WTC11 (cell line): ENCODE measurements at regions not wholly inside any gene's neighbourhood (a gene's known extent, or its start where the extent isn't known, plus 50 kb on each side); places are given as distances from the start of the nearest gene placed in this dataset.

ENCODE experiments used
- ATAC-seq: fragments of 200-7000 bp; cut with Tn5 transposase; 2 replicates; pipeline ENCODE4 v1.10.0; 2021; ENCODE audit warnings: mild to moderate bottlenecking, moderate library complexity
- CTCF ChIA-PET: fragments of 300-600 bp; sonication (Branson Sonifier 250); formaldehyde crosslinking; loops from one replicate; lab custom pipeline; 2021; ENCODE audit warnings: antibody characterized with exemption; lab: Charles Lee
- POLR2A ChIA-PET: fragments of 350-600 bp; sonication (Branson Sonifier 250); formaldehyde crosslinking; loops from one replicate; lab custom pipeline; 2021; ENCODE audit warnings: antibody characterized with exemption; lab: Charles Lee
- DNase-seq: peaks from one replicate; pipeline ENCODE4 v3.0.0; 2021; ENCODE audit warnings: low spot score
- H3K27ac Mint-ChIP-seq: 2 replicates; pipeline ENCODE4 v1.8.0; 2021; ENCODE audit warnings: mixed read lengths
- H3K27me3 Mint-ChIP-seq: 2 replicates; pipeline ENCODE4 v1.8.0; 2021; ENCODE audit warnings: low read depth, mild to moderate bottlenecking, moderate library complexity, mixed read lengths
- H3K36me3 Mint-ChIP-seq: 2 replicates; pipeline ENCODE4 v1.8.0; 2021; ENCODE audit warnings: mixed read lengths
- H3K4me1 Mint-ChIP-seq: 2 replicates; pipeline ENCODE4 v1.8.0; 2022; ENCODE audit warnings: mixed read lengths
- H3K4me3 Mint-ChIP-seq: 2 replicates; pipeline ENCODE4 v1.8.0; 2021; ENCODE audit warnings: mild to moderate bottlenecking, moderate library complexity, mixed read lengths
- H3K9me3 Mint-ChIP-seq: 2 replicates; pipeline ENCODE4 v1.8.0; 2021; ENCODE audit warnings: mixed read lengths
- EMX1 ChIP-seq: fragments of 250-450 bp; sonication (Bioruptor Pico); IDR thresholded peaks from 2 replicates; pipeline ENCODE4 v1.8.0; 2021; ENCODE audit warnings: mild to moderate bottlenecking
- FOXK1 ChIP-seq: sonication (generic); formaldehyde crosslinking; IDR thresholded peaks from 2 replicates; pipeline ENCODE4 v1.8.0; 2022; ENCODE audit warnings: mild to moderate bottlenecking, moderate library complexity, missing genetic modification reagents
- FOXP1 ChIP-seq: sonication (generic); formaldehyde crosslinking; IDR thresholded peaks from 2 replicates; pipeline ENCODE4 v1.8.0; 2022; ENCODE audit warnings: missing genetic modification reagents, mild to moderate bottlenecking, moderate library complexity, borderline replicate concordance
- HMGA2 ChIP-seq: fragments of 250-450 bp; sonication (Bioruptor Pico); IDR thresholded peaks from 2 replicates; pipeline ENCODE4 v1.4.0; 2021; ENCODE audit warnings: mild to moderate bottlenecking, moderate library complexity
- MYBL2 ChIP-seq: sonication (generic); formaldehyde crosslinking; IDR thresholded peaks from 2 replicates; pipeline ENCODE4 v1.8.1; 2023; ENCODE audit warnings: mild to moderate bottlenecking, moderate library complexity, missing genetic modification reagents
- OVOL2 ChIP-seq: fragments of 250-450 bp; sonication (Bioruptor Pico); IDR thresholded peaks from 2 replicates; pipeline ENCODE4 v1.9.0; 2021; ENCODE audit warnings: mild to moderate bottlenecking, borderline replicate concordance
- PRRX2 ChIP-seq: fragments of 250-450 bp; sonication (Bioruptor Pico); IDR thresholded peaks from 2 replicates; pipeline ENCODE4 v1.8.0; 2021; ENCODE audit warnings: mild to moderate bottlenecking
- SMAD4 ChIP-seq: sonication (generic); formaldehyde crosslinking; IDR thresholded peaks from 2 replicates; pipeline ENCODE4 v1.8.0; 2022; ENCODE audit warnings: mild to moderate bottlenecking, missing genetic modification reagents
- SP1 ChIP-seq: sonication (generic); formaldehyde crosslinking; conservative IDR thresholded peaks from 2 replicates; pipeline ENCODE4 v1.8.1; 2022; ENCODE audit warnings: missing genetic modification reagents
- ZBTB21 ChIP-seq: sonication (generic); formaldehyde crosslinking; IDR thresholded peaks from 2 replicates; pipeline ENCODE4 v1.8.1; 2023; ENCODE audit warnings: mild to moderate bottlenecking, missing genetic modification reagents, borderline replicate concordance
- ZNF317 ChIP-seq: sonication (generic); formaldehyde crosslinking; IDR thresholded peaks from 2 replicates; pipeline ENCODE4 v1.8.1; 2023; ENCODE audit warnings: low read depth, mild to moderate bottlenecking, moderate library complexity, missing genetic modification reagents, borderline replicate concordance
- ZNF416 ChIP-seq: fragments of 250-450 bp; sonication (Bioruptor Pico); IDR thresholded peaks from 2 replicates; pipeline ENCODE4 v1.9.0; 2021; ENCODE audit warnings: mild to moderate bottlenecking, inconsistent platforms
- ZNF423 ChIP-seq: fragments of 250-450 bp; sonication (Bioruptor Pico); IDR thresholded peaks from 2 replicates; pipeline ENCODE4 v2.1.2; 2022; ENCODE audit warnings: mild to moderate bottlenecking, moderate library complexity
- ZNF512 ChIP-seq: sonication (generic); formaldehyde crosslinking; IDR thresholded peaks from 2 replicates; pipeline ENCODE4 v1.8.1; 2022; ENCODE audit warnings: missing genetic modification reagents, borderline replicate concordance
- TF ChIP-seq, protein P1 (sequence below): sonication (generic); formaldehyde crosslinking; conservative IDR thresholded peaks from 2 replicates; pipeline ENCODE4 v1.8.1; 2023; ENCODE audit warnings: mild to moderate bottlenecking, low read depth, missing genetic modification reagents, moderate library complexity
- TF ChIP-seq, protein P2 (sequence below): sonication (generic); formaldehyde crosslinking; IDR thresholded peaks from 2 replicates; pipeline ENCODE4 v1.8.0; 2023; ENCODE audit warnings: missing genetic modification reagents, mild to moderate bottlenecking, borderline replicate concordance

GRCh38 chr14:41957459-41957858 lies 350.8 kb downstream of the LRFN5 start:
- Mint-ChIP-seq H3K36me3 (no peaks in the 10 kb centered on the region), H3K4me1 (no peaks in the 10 kb centered on the region), H3K27me3 (no peaks in the 10 kb centered on the region), H3K27ac (no peak overlapping the region), H3K4me3 (no peak overlapping the region), H3K9me3 (no peaks in the 10 kb centered on the region)
- ChIA-PET POLR2A (no interaction called here), CTCF (no interaction called here)
- no peak for DNase-seq
- TF ChIP-seq ZNF423 (CRISPR knock-in tag), result no peak
- TF ChIP-seq HMGA2, result no peak
- TF ChIP-seq ZNF317 (CRISPR knock-in tag), result no peak
- no peak for TF ChIP-seq MYBL2 (CRISPR knock-in tag)
- no peak for TF ChIP-seq PRRX2
- no peak for TF ChIP-seq OVOL2 (CRISPR knock-in tag)
- no peak for TF ChIP-seq ZBTB21 (CRISPR knock-in tag)
- TF ChIP-seq SMAD4 (CRISPR knock-in tag), result no peak
- TF ChIP-seq EMX1, result no peak
- TF ChIP-seq, protein P1, sequence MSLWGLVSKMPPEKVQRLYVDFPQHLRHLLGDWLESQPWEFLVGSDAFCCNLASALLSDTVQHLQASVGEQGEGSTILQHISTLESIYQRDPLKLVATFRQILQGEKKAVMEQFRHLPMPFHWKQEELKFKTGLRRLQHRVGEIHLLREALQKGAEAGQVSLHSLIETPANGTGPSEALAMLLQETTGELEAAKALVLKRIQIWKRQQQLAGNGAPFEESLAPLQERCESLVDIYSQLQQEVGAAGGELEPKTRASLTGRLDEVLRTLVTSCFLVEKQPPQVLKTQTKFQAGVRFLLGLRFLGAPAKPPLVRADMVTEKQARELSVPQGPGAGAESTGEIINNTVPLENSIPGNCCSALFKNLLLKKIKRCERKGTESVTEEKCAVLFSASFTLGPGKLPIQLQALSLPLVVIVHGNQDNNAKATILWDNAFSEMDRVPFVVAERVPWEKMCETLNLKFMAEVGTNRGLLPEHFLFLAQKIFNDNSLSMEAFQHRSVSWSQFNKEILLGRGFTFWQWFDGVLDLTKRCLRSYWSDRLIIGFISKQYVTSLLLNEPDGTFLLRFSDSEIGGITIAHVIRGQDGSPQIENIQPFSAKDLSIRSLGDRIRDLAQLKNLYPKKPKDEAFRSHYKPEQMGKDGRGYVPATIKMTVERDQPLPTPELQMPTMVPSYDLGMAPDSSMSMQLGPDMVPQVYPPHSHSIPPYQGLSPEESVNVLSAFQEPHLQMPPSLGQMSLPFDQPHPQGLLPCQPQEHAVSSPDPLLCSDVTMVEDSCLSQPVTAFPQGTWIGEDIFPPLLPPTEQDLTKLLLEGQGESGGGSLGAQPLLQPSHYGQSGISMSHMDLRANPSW (CRISPR knock-in tag), result no peak
- TF ChIP-seq, protein P2, sequence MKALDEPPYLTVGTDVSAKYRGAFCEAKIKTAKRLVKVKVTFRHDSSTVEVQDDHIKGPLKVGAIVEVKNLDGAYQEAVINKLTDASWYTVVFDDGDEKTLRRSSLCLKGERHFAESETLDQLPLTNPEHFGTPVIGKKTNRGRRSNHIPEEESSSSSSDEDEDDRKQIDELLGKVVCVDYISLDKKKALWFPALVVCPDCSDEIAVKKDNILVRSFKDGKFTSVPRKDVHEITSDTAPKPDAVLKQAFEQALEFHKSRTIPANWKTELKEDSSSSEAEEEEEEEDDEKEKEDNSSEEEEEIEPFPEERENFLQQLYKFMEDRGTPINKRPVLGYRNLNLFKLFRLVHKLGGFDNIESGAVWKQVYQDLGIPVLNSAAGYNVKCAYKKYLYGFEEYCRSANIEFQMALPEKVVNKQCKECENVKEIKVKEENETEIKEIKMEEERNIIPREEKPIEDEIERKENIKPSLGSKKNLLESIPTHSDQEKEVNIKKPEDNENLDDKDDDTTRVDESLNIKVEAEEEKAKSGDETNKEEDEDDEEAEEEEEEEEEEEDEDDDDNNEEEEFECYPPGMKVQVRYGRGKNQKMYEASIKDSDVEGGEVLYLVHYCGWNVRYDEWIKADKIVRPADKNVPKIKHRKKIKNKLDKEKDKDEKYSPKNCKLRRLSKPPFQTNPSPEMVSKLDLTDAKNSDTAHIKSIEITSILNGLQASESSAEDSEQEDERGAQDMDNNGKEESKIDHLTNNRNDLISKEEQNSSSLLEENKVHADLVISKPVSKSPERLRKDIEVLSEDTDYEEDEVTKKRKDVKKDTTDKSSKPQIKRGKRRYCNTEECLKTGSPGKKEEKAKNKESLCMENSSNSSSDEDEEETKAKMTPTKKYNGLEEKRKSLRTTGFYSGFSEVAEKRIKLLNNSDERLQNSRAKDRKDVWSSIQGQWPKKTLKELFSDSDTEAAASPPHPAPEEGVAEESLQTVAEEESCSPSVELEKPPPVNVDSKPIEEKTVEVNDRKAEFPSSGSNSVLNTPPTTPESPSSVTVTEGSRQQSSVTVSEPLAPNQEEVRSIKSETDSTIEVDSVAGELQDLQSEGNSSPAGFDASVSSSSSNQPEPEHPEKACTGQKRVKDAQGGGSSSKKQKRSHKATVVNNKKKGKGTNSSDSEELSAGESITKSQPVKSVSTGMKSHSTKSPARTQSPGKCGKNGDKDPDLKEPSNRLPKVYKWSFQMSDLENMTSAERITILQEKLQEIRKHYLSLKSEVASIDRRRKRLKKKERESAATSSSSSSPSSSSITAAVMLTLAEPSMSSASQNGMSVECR (CRISPR knock-in tag), result no peak
- TF ChIP-seq FOXK1 (CRISPR knock-in tag), result no peak
- no peak for TF ChIP-seq SP1
- TF ChIP-seq ZNF512 (CRISPR knock-in tag), result no peak
- TF ChIP-seq FOXP1, result no peak
- TF ChIP-seq ZNF416 (CRISPR knock-in tag), result no peak
- no peak for ATAC-seq
